IPS-20b (cell line): ENCODE measurements at regions not wholly inside any gene's neighbourhood (a gene's known extent, or its start where the extent isn't known, plus 50 kb on each side); places are given as distances from the start of the nearest gene placed in this dataset.

Experiments used
- H3K27ac ChIP-seq: one replicate; pipeline ENCODE4 v1.5.1; 2013; ENCODE audit warnings: low read length
- H3K27me3 ChIP-seq: 2 replicates; pipeline ENCODE4 v1.6.1; 2013; ENCODE audit warnings: mild to moderate bottlenecking, low read length, inconsistent platforms; ENCODE audit not compliant: insufficient read depth
- H3K36me3 ChIP-seq: 2 replicates; pipeline ENCODE4 v1.6.1; 2013; ENCODE audit warnings: low read depth, mild to moderate bottlenecking, inconsistent platforms, low read length, moderate library complexity; ENCODE audit not compliant: insufficient read depth
- H3K4me1 ChIP-seq: 2 replicates; pipeline ENCODE4 v1.6.1; 2013; ENCODE audit warnings: mild to moderate bottlenecking, control low read depth, inconsistent platforms, low read length, moderate library complexity; ENCODE audit not compliant: insufficient read depth
- H3K4me3 ChIP-seq: 2 replicates; pipeline ENCODE4 v1.5.1; 2013; ENCODE audit warnings: mild to moderate bottlenecking, low read length, inconsistent platforms
- H3K9ac ChIP-seq: 2 replicates; pipeline ENCODE4 v1.6.1; 2013; ENCODE audit warnings: low read depth, mild to moderate bottlenecking, inconsistent platforms, low read length, moderate library complexity
- H3K9me3 ChIP-seq: 2 replicates; pipeline ENCODE4 v1.6.1; 2013; ENCODE audit warnings: mild to moderate bottlenecking, low read depth, low read length, inconsistent platforms; ENCODE audit not compliant: insufficient read depth

GRCh38 chr19:32181216-32181920 is 164.0 kb upstream of the ZNF507 start:
- Histone ChIP-seq H3K4me1 (no peaks in the 10 kb centered on the region), H3K4me3 (no peak overlapping the region), H3K36me3 (no peaks in the 10 kb centered on the region), H3K27ac (no peak overlapping the region), H3K9ac (no peak overlapping the region), H3K9me3 (no peaks in the 10 kb centered on the region), H3K27me3 (no peaks in the 10 kb centered on the region)

DNA sequence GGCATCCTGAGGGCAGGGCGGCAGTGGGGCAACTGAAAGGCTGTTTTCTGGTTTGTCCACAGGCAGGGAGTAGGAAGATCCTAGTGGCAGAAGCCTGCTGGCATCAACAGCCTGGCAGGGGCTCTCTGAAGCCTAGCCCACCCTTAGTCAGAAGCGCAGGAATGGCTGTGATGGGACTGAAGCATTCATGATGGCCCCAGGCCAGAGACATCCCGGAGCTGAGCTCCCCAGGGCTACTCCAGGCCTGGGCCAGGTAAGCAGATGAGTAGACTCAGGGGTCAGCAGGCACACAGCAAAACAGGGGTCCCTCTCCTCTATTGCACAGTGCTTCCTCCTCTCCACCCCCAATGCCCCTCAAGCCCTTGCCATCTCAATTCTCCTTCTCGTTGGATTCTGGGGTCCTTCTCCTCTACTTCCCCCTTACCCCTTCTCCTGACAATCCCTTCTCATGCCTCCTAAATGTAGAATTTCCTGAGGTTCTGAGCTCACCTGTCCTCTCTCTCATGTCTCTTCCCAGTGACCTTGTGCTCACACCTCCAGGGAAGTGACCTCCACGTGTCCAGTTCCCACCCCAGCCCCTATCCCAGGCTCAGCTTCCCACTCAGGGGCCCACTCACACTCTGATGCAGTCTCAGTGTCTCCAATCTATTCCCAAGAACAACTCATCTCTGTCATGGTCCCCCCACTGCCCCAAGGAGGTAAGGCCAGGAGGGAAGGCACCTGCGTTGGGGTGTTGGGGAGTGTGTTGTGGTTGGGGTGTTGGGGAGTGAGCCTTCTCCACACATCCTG is 158.7 kb upstream of the ZNF507 start:
- H3K27me3 ChIP-seq = peaks cover 7% of the 10 kb centered on the region; the same call in 1 of the 2 replicates
- H3K4me3 ChIP-seq = no peak overlapping the region
- no peak overlapping the region for H3K27ac ChIP-seq
- H3K4me1 ChIP-seq = no peaks in the 10 kb centered on the region
- no peaks in the 10 kb centered on the region for H3K36me3 ChIP-seq
- no peaks in the 10 kb centered on the region for H3K9me3 ChIP-seq
- no peak overlapping the region for H3K9ac ChIP-seq

GRCh38 chr19:32188921-32189320 is 156.5 kb upstream of the ZNF507 start:
- Histone ChIP-seq H3K36me3 (no peaks in the 10 kb centered on the region), H3K27me3 (peaks cover 7% of the 10 kb centered on the region; the same call in 1 of the 2 replicates), H3K4me1 (no peaks in the 10 kb centered on the region), H3K9me3 (no peaks in the 10 kb centered on the region), H3K9ac (no peak overlapping the region), H3K4me3 (no peak overlapping the region), H3K27ac (no peak overlapping the region)

GRCh38 chr19:32189956-32190706 is 155.3 kb upstream of the ZNF507 start:
- H3K27ac ChIP-seq = no peak overlapping the region
- no peaks in the 10 kb centered on the region for H3K4me1 ChIP-seq
- no peak overlapping the region for H3K9ac ChIP-seq
- peaks cover 7% of the 10 kb centered on the region; the same call in 1 of the 2 replicates for H3K27me3 ChIP-seq
- no peaks in the 10 kb centered on the region for H3K36me3 ChIP-seq
- no peak overlapping the region for H3K4me3 ChIP-seq
- H3K9me3 ChIP-seq = no peaks in the 10 kb centered on the region; the same call in 1 of the 2 replicates

GRCh38 chr19:32191921-32192320 is 153.5 kb upstream of the ZNF507 start:
- H3K9ac ChIP-seq = no peak overlapping the region
- no peaks in the 10 kb centered on the region; the same call in 1 of the 2 replicates for H3K9me3 ChIP-seq
- no peaks in the 10 kb centered on the region for H3K4me1 ChIP-seq
- no peaks in the 10 kb centered on the region for H3K36me3 ChIP-seq
- peaks cover 7% of the 10 kb centered on the region; the same call in 1 of the 2 replicates for H3K27me3 ChIP-seq
- no peak overlapping the region for H3K27ac ChIP-seq
- no peak overlapping the region for H3K4me3 ChIP-seq

DNA sequence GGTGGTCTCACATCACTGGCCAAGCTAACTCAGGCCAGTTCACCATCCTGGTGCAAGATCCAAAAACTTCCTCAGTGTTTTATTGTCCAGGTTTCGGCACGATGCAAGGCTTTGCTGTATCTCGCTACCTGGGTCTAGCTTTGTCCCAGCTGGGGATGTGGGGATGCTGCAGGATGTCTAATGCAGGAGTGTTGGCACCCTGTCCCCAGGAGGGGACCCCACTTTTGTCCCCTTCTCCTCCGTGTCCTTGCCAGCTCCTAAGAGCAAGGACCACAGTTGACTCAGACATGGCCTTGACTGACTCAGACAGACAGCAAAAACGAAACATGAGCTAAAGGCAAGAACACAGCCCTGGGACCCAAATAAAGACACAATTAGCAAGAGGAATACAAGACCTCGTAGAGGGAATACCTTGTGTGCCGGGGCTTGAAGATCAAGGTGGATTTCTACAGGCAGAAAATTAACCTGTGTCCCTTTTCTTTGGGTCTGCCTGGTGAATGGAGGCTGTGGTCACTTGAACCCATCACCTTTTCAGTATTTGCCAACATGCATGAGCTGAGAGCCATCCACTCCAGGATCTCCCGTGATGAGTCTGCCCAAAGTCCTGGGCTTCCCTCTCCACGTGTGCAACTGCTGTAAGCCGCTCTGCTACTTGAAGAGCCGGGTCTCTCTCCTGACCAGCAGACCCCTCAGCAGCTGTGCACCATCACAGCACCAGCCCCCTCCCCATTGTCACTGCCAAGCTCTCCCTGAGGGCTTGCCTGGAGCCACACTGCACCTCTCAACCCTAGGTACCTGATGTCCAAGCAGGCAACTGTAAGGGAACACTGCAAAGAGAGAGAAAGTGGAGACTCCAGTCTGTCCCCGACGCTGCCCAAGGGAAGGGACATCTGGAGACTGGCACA is 149.5 kb upstream of the ZNF507 start:
- no peaks in the 10 kb centered on the region; the same call in 1 of the 2 replicates for H3K9me3 ChIP-seq

DNA sequence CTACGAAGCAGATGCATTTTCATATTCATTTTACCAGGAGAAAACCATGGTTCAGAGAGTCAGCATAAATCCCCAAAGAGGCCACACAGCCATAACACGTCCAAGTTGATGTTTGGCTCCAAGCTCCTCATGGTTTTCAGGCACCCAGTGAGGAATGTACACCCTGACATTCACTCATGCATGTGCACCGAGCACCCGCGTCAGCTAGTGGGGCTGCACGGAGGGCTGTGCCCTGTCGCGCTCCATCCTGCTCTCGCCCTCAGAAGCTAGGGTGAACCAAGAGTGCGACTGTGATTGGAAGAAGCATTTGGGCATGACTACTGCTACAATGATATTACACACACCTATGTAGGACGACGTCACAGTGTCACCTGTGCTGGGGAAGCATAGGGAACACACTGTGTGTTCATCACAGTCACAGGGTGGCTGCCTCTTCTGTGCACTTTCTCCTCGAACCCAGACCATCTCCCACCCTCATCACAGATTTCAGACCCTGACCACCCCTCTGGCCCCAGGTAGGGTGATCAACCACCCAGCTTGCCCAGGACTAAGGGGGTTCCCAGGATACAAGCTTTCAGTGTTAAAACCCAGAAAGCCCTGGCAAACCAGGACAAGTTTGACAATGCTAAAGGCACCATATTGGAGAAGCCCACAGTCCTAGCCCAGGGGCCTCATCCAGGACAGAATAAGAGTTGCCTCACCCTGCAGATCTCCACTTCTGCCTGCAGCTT is 148.6 kb upstream of the ZNF507 start:
- Histone ChIP-seq H3K36me3 (no peaks in the 10 kb centered on the region), H3K9ac (no peak overlapping the region), H3K27me3 (no peaks in the 10 kb centered on the region), H3K4me3 (no peak overlapping the region), H3K4me1 (no peaks in the 10 kb centered on the region), H3K27ac (no peak overlapping the region), H3K9me3 (no peaks in the 10 kb centered on the region; the same call in 1 of the 2 replicates)

More for the DNA sequence above, 149.5 kb upstream of the ZNF507 start:
- Histone ChIP-seq H3K4me1 (no peaks in the 10 kb centered on the region), H3K27me3 (no peaks in the 10 kb centered on the region), H3K4me3 (no peak overlapping the region), H3K9ac (no peak overlapping the region), H3K36me3 (no peaks in the 10 kb centered on the region), H3K27ac (no peak overlapping the region)

GRCh38 chr19:32197896-32198882 is 147.2 kb upstream of the ZNF507 start:
- Histone ChIP-seq H3K4me1 (no peaks in the 10 kb centered on the region), H3K36me3 (no peaks in the 10 kb centered on the region), H3K27me3 (no peaks in the 10 kb centered on the region), H3K27ac (no peak overlapping the region), H3K9me3 (no peaks in the 10 kb centered on the region; the same call in 1 of the 2 replicates), H3K4me3 (no peak overlapping the region), H3K9ac (no peak overlapping the region)

GRCh38 chr19:32199501-32200040 is 145.8 kb upstream of the ZNF507 start:
- H3K9me3 ChIP-seq = no peaks in the 10 kb centered on the region; the same call in 1 of the 2 replicates
- H3K4me3 ChIP-seq = no peak overlapping the region
- H3K9ac ChIP-seq = no peak overlapping the region
- H3K27ac ChIP-seq = no peak overlapping the region
- no peaks in the 10 kb centered on the region for H3K4me1 ChIP-seq
- H3K27me3 ChIP-seq = no peaks in the 10 kb centered on the region
- no peaks in the 10 kb centered on the region for H3K36me3 ChIP-seq
